Dermis microvascular lymphatic vessel endothelial cell (primary cell): ENCODE measurements at regions not wholly inside any gene's neighbourhood (a gene's known extent, or its start where the extent isn't known, plus 50 kb on each side); places are given as distances from the start of the nearest gene placed in this dataset.
"Not testable (repeated sequence)": the region's sequence is repeated elsewhere in the genome, so short reads cannot be mapped to it uniquely, and the experiment has no call there.

Experiments
- DNase-seq, 2 donors: peaks; one replicate each; pipeline versions ENCODE4 v3.0.0 to v3.0.0-alpha.2; 2010; ENCODE audit warnings: low read depth in 2 of 2

DNA sequence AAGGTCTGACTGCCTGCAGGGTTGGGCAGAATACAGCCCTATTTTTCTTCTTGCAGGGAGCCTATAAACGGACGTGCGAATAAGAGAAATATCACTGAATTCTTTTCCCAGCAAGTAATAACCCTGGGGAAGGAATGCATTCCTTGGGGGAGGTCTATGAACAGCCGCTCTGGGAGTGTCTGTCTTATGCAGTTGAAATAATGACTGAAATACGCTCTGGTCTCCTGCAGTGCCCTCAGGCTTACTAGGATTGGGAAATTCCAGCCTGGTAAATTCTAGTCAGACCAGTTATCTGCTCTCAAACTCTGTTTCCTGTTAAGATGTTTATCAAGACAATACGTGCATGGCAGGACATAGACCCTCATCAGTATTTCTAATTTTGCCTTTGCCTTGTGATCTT lies 72.1 kb upstream of the FAM241A start:
- peak in 1 of 2 donors; percentile 4 for DNase-seq

DNA sequence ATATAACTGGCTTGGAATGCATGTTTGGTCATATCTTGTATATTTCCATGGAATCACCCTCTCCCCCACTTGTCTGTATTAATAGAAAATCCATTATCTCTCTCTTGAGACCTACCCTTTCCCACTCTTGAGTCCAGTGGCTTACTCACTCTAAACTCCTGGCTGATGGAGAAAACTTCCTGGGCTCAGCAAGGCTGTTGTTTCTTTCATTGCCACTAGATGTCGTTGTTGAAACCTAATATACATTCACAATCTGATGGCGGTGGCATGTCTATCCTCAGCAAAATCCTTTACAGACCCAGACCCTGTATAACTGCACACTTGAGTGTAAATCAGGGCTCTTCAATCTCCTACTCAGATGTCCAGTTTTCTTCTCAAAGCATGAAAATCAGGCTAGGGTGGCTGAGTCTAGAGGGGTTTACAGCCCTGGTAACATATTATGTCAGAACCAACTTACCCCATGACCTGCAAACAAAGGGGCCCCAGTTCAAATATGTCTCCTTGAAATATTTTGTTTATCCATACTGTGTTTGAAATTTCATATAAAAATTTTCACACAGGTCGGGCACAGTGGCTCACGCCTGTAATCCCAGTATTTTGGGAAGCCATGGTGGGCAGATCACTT lies 70.0 kb upstream of the FAM241A start:
- peak; percentile 44 to 77 for DNase-seq

DNA sequence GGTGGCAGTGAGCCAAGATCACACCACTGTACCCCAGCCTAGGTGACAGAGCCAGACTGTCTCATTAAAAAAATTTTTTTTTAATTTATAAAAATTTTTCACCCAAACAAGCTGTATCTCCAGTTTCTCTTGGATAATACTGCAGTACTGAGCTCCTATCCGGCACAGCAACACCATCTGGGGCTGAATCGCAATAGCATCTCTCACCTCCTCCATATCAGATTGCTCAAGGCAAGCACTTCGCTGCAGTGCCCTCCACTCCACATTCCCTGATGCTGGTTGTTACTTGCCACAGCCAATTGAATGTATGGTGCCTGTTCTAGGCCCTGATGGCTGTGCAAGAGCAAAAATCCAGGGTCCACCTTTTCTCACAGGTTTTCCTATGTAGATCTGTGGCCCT lies 69.3 kb upstream of the FAM241A start:
- no peak for DNase-seq

DNA sequence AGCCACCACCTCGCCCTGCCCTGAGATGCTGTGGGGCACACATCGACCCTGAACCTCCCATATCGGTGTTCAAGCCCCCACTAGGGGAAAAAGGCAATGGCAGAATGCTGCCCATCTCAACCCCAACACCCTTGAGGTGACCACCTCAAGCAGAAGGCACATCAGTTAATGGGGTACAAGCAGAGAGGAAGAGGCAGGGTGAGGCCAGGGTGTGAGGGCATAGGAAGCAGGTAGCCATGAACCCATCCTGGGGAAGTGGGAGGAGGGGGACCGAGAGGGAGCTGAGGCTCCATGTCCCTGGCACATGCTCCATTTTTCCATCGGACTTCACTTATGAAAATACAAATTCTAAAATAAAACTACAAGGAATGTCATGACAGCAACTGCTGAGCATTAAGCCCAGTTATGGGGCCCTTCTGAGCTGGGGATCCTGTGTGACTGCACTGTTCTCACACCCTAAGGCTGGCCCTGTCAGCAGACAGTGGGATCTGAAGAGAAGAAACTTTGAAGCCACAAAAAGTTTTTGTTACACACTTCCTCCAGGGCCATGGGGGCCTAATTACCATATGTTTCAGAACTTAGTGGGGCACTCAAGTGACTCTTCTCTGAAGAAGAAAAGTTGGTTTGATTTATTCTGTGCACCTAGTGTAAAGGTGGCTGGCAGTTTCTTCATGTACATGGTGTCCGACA lies 68.2 kb upstream of the FAM241A start:
- DNase-seq: no peak

DNA sequence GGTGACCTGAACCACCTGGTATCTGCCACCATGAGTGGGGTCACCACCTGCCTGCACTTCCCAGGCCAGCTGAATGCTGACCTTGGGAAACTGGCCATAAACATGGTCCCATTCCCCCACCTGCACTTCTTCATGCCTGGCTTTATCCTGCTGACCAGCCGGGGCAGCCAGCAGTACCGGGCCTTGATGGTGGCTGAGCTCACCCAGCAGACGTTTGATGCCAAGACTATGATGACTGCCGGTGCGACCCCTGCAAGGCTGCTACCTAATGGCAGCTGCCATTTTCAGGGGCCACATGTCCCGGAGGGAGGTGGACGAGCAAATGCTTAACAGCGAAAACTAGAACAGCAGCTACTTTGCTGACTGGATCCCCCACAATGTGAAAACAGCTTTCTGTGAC lies 67.5 kb upstream of the FAM241A start:
- DNase-seq: no peak

DNA sequence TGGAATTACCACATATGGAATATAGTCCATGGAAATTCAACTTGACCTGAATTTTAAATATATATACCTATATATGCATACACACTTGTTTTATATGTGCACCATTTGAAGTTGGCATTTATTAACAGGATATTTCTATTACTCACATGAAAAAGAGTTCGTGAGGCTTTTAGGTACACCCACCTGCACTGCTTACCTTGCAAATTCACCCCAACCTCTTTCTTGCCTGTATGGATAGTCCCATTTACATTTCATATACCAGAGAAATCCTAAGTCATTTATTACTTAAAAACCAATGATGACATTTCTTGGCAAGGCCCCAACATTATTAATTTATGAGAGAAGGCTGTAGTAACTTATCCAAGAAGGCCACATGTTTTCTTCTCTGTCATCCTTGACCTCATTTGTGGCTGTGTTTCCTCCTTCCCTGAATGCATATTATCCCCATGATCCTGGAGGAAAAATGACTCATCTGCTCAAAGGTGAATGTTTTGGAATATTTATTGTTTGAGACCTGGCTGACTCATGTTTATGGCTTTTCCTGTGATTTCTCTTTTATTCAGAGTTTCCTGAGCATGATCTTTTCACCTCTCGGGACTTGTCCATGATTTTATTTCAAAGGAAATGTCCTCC lies 62.2 kb upstream of the FAM241A start:
- peak; percentile 81 to 99 for DNase-seq

DNA sequence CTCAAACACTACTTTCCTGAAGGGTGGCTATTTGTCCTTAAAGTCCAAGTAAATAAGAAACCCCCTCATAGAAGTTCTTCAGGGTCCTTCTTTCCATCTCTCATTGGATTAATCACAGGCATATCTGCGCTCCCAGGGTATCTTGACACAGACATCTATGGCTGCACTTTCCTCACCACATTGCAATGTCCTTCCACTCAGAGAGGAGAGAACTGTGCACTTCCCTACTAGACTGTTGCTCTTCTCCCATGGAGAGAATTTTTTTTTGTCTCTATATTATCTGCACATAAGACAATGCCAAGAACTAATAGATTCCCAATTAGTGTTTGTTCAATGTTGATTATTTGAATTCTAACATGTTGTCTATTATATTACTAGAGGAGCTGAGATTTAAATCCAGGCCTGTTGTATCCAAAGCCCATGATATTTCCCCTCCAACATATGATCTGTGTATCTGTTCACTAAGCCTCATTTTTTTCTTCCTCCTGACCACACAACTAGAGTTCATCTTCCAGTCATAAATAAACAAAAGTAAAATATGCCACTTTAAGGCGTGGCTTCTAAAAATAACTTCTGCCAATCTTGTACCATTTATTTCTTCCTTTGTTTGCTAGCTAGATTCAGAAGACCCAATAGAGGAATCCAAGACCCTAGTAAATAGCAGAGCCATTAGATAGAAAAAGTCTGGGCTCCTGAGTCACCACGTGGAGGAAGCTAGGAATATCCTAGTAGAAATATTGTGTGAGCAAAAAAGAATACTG lies 61.5 kb upstream of the FAM241A start:
- DNase-seq: peak in 1 of 2 donors; percentile 54

DNA sequence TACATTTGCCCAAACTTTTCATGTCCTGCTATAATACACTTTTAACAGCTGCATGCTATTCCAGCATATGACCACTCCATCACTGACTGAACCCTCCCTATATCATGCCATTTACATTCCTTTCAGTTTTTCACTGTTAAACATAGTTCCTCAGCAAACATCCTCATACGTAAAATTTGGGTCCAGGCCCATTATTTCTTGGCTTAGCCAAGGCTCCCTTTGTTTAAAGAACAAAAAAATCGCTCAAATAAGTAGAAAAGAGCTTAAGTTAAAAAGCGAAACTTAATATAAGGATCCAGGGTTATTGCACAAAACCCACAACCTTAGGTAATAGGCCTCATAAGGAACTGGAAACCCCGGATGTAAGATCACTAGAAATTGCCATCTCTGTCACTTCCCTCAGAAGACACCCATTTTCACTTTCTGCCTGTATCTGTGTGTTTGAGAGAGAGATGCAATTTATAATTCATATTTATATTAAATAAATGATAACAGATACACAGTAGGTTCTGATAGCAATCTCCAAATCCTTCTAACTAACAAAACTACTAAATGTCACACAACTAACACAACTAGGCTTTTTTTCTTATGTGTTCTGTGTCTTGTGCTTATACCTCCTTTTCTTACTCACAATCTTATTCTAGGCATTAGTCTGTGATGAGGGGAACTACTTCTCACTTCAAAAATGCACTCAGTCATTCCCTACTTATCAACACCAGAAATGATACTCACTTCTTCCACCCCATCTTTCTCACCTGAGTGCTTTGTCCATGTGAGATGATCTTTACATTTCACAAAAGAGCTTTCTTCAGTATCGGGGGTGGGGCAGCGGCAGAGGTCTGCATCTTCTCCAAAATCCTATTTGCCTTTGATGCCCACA lies 59.9 kb upstream of the FAM241A start:
- DNase-seq: no peak

DNA sequence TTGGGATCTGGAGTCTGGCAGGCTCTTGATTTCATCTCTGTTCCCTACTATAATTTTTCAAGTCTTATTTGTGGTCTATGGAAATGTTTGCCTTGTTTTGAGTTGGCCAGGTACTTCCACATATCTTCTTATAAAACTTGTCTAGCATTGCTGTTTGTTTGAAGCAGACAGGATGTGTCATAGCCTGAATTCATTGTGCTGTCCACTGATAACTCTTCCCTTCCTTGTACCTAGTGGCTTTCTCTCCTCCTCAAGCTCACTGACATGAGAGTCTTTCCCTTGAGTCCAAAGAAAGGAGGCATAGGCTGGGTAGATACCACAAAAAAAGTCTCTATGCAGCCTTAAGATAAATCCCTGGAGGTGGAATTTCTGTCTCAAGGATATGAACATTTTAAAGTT lies 59.2 kb upstream of the FAM241A start:
- DNase-seq: peak in 1 of 2 donors; percentile 11

DNA sequence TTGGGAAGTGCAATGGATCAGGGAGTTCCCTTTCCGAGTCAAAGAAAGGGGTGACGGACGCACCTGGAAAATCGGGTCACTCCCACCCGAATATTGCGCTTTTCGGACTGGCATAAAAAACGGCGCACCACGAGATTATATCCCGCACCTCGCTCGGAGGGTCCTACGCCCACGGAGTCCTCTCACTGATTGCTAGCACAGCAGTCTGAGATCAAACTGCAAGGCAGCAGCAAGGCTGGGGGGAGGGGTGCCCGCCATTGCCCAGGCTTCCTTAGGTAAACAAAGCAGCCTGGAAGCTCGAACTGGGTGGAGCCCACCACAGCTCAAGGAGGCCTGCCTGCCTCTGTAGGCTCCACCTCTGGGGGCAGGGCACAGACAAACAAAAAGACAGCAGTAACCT lies 58.6 kb upstream of the FAM241A start:
- not testable (repeated sequence) for DNase-seq

DNA sequence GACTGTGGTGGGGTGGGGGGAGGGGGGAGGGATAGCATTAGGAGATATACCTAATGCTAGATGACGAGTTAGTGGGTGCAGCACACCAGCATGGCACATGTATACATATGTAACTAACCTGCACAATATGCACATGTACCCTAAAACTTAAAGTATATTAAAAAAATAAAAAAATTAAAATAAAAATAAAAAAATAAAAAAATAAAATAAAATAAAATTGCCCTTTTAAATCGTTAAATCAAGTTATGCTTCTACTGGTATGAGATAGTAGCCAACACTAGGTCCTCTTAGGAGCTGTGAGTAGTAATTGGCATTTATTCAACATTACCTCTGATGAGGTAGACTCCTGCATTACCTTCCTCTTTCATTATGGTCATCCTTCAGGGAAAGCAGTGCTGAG lies 52.9 kb upstream of the FAM241A start:
- not testable (repeated sequence) for DNase-seq

DNA sequence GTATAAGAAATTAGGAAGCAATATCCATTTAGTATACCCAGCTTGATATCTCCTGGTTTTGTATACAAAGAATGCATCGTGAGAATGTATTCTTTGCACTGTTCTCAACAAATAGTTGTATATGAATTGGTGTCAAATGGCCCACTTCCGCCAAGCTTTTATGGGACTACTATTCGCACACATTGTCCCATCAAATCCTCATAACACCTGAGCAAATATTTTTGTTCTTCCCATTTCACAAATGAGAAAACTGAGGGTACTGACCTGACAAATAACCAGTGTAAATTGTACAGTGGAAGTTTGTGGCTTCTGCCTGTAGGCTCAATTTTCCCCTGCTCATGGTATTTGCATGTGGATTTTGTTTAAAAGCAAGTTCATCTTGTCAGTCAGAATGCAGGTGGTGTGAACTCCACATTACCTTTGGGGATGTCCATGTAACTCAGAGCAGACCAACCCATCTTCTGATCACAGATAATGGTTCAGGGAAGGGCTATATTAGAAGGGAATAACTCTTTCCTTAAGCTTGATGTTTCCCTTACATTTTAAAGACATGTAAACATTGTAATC lies 51.5 kb upstream of the FAM241A start:
- DNase-seq: no peak

DNA sequence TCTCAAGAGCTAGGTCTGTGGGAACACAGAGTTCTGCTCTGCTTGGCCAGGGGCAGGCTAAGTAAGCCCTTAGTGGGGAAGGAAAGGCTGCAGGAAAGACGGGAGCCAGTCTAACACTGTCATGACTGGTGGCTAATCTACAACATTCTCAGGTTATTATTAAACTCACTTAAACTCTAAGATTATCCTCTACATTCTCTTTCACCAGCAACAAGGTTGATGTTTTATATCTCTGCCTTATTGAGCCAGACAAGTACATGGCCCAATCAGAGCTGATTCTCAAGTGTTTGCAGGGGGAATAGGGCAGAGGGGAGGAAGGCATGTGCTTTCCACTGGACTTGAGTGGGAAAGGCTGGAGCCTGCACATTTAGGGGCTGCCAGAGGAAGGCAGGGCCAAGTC lies 50.9 kb upstream of the FAM241A start:
- DNase-seq: no peak
